Astrocyte of the cerebellum (primary cell): ENCODE measurements at regions not wholly inside any gene's neighbourhood (a gene's known extent, or its start where the extent isn't known, plus 50 kb on each side); places are given as distances from the start of the nearest gene placed in this dataset.

Experiments used
- DNase-seq: peaks from one replicate; pipeline ENCODE4 v3.0.0-alpha.2; 2011; ENCODE audit warnings: low read depth
- H3K4me3 ChIP-seq: 2 replicates; pipeline ENCODE4 v1.5.1; 2011; ENCODE audit warnings: mild to moderate bottlenecking, low read depth, low read length, moderate library complexity
- in situ Hi-C: cut with HindIII; loops from 2 replicates; pipeline ENCODE4 v1.10.0; 2017; ENCODE audit warnings: low sequenced_read_pairs
- TF ChIP-seq, protein P1 (sequence below): IDR thresholded peaks from 2 replicates; pipeline ENCODE4 v1.5.1; 2012; ENCODE audit warnings: low read length, low read depth, moderate library complexity, mild to moderate bottlenecking; ENCODE audit errors: missing control alignments

DNA sequence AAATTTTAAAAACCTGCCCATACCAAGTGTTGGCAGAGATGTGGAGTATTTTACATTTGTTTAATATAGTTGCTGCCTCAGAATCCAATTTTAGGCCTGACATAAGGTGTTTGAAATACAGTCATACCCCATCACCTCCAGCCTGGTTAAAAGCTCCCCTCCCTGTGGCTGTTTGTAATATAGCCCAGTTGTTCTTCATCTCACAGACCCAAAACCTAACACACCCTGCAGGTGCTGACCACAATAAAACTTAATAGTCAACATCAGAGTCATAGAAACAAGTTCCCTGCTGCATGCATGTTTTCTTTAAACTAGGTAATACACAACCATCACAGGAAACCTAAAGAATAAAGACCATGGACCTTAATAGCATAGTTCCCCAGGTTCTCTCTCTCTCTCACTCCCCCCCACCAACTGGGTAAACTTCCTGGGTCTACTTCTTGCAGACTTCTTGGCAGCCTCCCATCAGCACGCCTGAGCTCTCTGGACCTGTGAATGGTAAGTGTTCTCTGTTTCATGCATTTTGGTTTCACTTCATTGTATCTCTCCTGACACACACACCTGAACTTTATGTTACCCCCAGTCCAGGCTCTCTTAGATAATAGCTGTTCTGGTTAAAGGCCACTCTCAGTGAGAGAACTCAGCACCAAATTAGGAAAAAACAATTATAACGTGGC, 1369.9 kb downstream of the EFNB2 start:
- DNase-seq = no peak
- TF ChIP-seq, protein P1, sequence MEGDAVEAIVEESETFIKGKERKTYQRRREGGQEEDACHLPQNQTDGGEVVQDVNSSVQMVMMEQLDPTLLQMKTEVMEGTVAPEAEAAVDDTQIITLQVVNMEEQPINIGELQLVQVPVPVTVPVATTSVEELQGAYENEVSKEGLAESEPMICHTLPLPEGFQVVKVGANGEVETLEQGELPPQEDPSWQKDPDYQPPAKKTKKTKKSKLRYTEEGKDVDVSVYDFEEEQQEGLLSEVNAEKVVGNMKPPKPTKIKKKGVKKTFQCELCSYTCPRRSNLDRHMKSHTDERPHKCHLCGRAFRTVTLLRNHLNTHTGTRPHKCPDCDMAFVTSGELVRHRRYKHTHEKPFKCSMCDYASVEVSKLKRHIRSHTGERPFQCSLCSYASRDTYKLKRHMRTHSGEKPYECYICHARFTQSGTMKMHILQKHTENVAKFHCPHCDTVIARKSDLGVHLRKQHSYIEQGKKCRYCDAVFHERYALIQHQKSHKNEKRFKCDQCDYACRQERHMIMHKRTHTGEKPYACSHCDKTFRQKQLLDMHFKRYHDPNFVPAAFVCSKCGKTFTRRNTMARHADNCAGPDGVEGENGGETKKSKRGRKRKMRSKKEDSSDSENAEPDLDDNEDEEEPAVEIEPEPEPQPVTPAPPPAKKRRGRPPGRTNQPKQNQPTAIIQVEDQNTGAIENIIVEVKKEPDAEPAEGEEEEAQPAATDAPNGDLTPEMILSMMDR = no peak
- in situ Hi-C loops = no loop called here
- H3K4me3 ChIP-seq = no peak overlapping the region

DNA sequence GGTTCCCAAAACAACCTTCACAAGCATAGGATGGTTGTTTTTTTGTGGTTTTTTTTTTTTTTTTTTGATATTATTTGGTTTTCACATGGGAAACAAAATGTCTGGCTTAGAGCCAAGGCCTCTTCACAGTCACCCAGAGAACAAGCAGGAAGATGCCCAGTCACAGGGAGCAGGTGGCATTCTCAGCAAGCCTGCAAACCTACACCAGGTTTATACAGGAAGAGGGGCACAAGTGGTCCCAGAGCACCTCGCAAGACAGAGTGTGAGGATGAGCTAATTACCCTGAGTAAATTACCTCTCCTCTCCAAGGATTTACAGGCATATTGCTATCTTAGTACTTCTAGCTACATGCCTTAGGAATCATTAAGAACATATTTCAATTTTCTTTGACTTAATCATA, 1375.6 kb downstream of the EFNB2 start:
- TF ChIP-seq, protein P1 = no peak
- no peak for DNase-seq
- in situ Hi-C loops = no loop called here
- H3K4me3 ChIP-seq = no peak overlapping the region

DNA sequence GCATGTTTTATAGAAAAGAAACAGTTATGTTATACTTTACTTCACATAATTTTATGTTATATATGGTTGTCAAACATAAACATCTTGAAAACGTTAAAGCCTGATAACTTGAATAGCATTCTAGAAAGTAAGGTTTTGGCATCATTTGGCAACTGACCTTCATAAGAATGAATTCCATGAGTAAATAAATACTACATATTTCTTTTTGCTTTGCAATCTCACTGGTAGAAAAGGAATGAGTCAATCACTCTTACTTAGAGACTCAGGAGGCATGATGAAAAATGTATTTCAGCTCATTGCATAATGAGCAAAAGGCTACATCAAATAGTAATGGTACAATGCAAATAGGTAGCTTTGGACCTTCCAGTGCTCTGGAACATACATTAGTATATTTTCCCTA, 1381.9 kb downstream of the EFNB2 start:
- TF ChIP-seq, protein P1 = no peak
- DNase-seq = no peak

DNA sequence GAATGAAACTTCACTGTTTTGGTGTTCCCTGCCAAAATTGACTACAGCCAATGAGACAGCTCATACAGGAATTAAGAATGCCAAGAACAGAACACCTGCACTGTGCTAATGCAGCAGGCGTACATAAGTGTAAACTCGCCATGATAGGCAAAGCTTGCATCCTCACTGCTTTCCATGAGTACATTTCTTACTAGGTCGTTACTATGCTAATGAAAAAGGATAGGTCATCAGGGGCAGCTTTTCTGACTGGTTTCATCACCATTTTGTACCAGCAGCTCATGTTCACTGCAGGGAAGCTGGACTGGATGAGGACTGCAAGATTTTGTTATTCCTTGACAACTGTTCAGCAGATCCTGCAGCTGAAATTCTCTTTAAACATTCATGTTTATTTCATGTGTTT, 1383.8 kb downstream of the EFNB2 start:
- no peak for DNase-seq
- in situ Hi-C loops = no loop called here
- no peak overlapping the region for H3K4me3 ChIP-seq
- TF ChIP-seq, protein P1 = no peak

More for the DNA sequence above, 1381.9 kb downstream of the EFNB2 start:
- H3K4me3 ChIP-seq = no peak overlapping the region
- in situ Hi-C loops = no loop called here

DNA sequence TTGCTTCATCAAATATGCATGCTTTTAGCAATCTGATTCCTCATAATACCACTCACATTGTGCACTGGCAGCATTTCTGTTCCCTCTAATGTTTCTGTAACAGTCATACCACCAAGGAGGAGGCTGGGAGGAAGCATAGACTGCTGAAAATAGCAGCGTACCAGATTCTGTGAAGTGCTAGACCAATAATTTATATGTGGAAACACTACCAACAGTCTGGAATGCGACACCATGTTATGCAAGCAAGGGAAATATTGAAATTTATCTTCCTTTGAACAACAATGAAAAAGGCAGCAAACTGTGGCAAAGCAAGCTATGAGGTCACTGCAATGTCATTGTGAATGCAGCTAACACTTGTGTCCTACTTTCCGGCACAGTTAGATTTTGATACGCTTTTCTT, 1388.0 kb downstream of the EFNB2 start:
- H3K4me3 ChIP-seq = no peak overlapping the region
- TF ChIP-seq, protein P1 = no peak
- in situ Hi-C loops = no loop called here
- no peak for DNase-seq

DNA sequence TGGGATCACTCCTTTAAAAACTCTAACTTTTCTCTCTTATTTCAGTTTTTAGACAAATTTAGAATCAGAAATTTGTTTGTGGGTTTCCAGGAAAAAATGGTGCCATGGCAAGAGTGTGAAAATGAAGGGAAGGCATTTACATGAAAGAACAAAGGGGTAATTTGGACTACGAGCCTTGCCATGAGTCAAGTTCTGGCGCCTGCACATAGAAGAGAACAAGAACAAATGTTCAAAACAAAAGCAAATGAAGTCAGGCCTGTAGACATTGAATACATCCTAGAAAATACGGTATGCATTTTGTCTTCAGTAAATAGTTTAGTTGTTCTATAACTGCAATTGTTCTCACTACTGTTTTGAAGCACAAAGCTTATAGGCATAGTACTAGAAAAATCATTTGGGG, 1390.5 kb downstream of the EFNB2 start:
- H3K4me3 ChIP-seq = no peak overlapping the region
- DNase-seq = no peak
- in situ Hi-C loops = no loop called here
- TF ChIP-seq, protein P1 = no peak
